PC-9 (cell line): ENCODE measurements at regions not wholly inside any gene's neighbourhood (a gene's known extent, or its start where the extent isn't known, plus 50 kb on each side); places are given as distances from the start of the nearest gene placed in this dataset.

Experiments used
- BruUV-seq: library from RNA; stranded (reverse); fragments of 400-500 nt; replicated peaks from 2 replicates; lab custom pipeline; 2021; lab: Mats Ljungman, UMichigan
- CTCF ChIA-PET: fragments of 300-600 bp; sonication (Branson Sonifier 250); formaldehyde crosslinking; loops from one replicate; lab custom pipeline; 2022; ENCODE audit warnings: antibody characterized with exemption; lab: Charles Lee
- POLR2A ChIA-PET: fragments of 300-600 bp; sonication (Branson Sonifier 250); formaldehyde crosslinking; loops from one replicate; lab custom pipeline; 2022; ENCODE audit warnings: antibody characterized with exemption; ENCODE audit not compliant: unreplicated experiment; lab: Charles Lee
- DNase-seq, 2 experiments: peaks; one replicate each; pipeline versions ENCODE4 v3.0.0 to v3.0.0-alpha.2; 2015 to 2022; ENCODE audit warnings: mixed read lengths in 1 of 2
- H2AFZ ChIP-seq: fragments of 200-600 bp; sonication (generic); 2 replicates; pipeline ENCODE4 v1.8.1; 2017; ENCODE audit warnings: antibody characterized with exemption
- H3F3A ChIP-seq: fragments of 200-600 bp; sonication (generic); 2 replicates; pipeline ENCODE4 v1.8.1; 2017; ENCODE audit warnings: antibody characterized with exemption, mild to moderate bottlenecking, low read depth; ENCODE audit not compliant: insufficient read depth
- H3K27ac ChIP-seq: fragments of 200-600 bp; sonication (generic); 2 replicates; pipeline ENCODE4 v1.6.1; 2016; ENCODE audit warnings: mixed run types
- H3K27me3 ChIP-seq: fragments of 200-600 bp; sonication (generic); 2 replicates; pipeline ENCODE4 v1.6.1; 2016; ENCODE audit warnings: low read depth, mixed run types; ENCODE audit not compliant: insufficient read depth
- H3K36me3 ChIP-seq: fragments of 200-600 bp; sonication (generic); 2 replicates; pipeline ENCODE4 v1.6.1; 2016; ENCODE audit warnings: low read depth, mixed run types
- H3K4me1 ChIP-seq: fragments of 200-600 bp; sonication (generic); replicated peaks from 2 replicates; pipeline ENCODE4 v1.6.1; 2016; ENCODE audit warnings: mixed run types; ENCODE audit not compliant: insufficient read depth
- H3K4me2 ChIP-seq: fragments of 200-600 bp; sonication (generic); 2 replicates; pipeline ENCODE4 v1.6.1; 2017; ENCODE audit warnings: mixed run types
- H3K4me3 ChIP-seq: fragments of 200-600 bp; sonication (generic); 2 replicates; pipeline ENCODE4 v1.6.1; 2016; ENCODE audit warnings: mixed run types
- H3K79me2 ChIP-seq: fragments of 200-600 bp; sonication (generic); 2 replicates; pipeline ENCODE4 v1.6.1; 2017; ENCODE audit warnings: low read depth, mixed run types
- H3K9me2 ChIP-seq: fragments of 200-600 bp; sonication (generic); 2 replicates; pipeline ENCODE4 v1.8.1; 2017; ENCODE audit warnings: mild to moderate bottlenecking; ENCODE audit not compliant: insufficient read depth
- H3K9me3 ChIP-seq: fragments of 200-600 bp; sonication (generic); 2 replicates; pipeline ENCODE4 v1.8.1; 2016; ENCODE audit warnings: low read depth; ENCODE audit not compliant: insufficient read depth
- H4K20me1 ChIP-seq: fragments of 200-600 bp; sonication (generic); 2 replicates; pipeline ENCODE4 v1.8.1; 2017; ENCODE audit not compliant: insufficient read depth
- EZH2 ChIP-seq: fragments of 200-600 bp; sonication (generic); IDR thresholded peaks from 2 replicates; pipeline ENCODE4 v1.8.0; 2017; ENCODE audit warnings: antibody characterized with exemption, low read depth
- intact Hi-C: fragments of 100-400 bp; cut with micrococcal nuclease; formaldehyde crosslinking; loops from one replicate; pipeline ENCODE4 v1.10.0; 2022; ENCODE audit not compliant: unreplicated experiment
- TF ChIP-seq, protein P1 (sequence below): fragments of 200-600 bp; sonication (generic); conservative IDR thresholded peaks from 2 replicates; pipeline ENCODE4 v1.6.1; 2017; ENCODE audit warnings: mixed run types, antibody characterized with exemption, mild to moderate bottlenecking, moderate library complexity

DNA sequence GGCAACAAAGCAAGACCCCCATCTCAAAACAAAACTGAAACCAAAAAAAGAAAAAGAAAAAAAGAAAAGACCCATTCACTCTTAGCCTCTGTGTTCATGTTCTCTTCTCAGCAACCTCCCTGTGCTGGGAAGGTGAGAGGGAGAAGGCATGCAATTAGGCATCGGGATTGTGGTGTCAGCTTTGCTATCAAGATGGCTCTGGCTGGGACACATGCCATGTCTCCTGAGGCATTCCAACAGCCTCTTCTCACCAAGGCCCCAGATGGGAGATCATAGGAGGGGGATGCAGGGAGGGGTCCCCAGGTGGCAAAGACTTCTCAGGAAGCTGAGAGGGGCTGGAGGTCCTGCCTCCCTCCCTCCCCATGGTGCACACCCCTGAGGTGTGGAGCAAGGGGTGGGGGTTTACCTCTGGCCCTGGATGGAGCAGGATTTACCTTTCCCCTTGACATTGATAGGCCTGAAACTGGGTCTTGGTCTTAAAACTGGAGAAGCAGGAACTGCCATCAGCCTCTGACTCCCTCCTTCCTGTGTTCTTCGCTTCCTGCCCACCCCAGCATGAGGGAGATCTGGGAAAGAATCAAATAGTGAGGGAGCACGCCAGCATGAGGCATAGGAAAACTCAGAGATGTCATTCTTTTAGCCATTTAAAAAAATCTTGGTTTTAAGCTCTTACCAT lies 96.2 kb upstream of the DUSP5 start:
- BruUV-seq = no TSS peak
- no peak overlapping the region for H3K4me3 ChIP-seq
- H3K36me3 ChIP-seq = no peaks in the 10 kb centered on the region
- DNase-seq = no peak
- H3K79me2 ChIP-seq = no peaks in the 10 kb centered on the region
- ChIA-PET POLR2A (no interaction called here), CTCF (interaction anchor here (0.6 kb wide), 1 partner anchor 34 kb away, joined by 3 read pairs; no protein-coding TSS in a partner anchor)
- peaks cover 59% of the 10 kb centered on the region for H3K4me1 ChIP-seq
- no peak overlapping the region for H2AFZ ChIP-seq
- H3K9me2 ChIP-seq = no peaks in the 10 kb centered on the region
- H3K27ac ChIP-seq = no peak overlapping the region
- H3K27me3 ChIP-seq = no peaks in the 10 kb centered on the region
- no peaks in the 10 kb centered on the region for H4K20me1 ChIP-seq
- peaks cover 32% of the 10 kb centered on the region for H3F3A ChIP-seq
- TF ChIP-seq, protein P1, sequence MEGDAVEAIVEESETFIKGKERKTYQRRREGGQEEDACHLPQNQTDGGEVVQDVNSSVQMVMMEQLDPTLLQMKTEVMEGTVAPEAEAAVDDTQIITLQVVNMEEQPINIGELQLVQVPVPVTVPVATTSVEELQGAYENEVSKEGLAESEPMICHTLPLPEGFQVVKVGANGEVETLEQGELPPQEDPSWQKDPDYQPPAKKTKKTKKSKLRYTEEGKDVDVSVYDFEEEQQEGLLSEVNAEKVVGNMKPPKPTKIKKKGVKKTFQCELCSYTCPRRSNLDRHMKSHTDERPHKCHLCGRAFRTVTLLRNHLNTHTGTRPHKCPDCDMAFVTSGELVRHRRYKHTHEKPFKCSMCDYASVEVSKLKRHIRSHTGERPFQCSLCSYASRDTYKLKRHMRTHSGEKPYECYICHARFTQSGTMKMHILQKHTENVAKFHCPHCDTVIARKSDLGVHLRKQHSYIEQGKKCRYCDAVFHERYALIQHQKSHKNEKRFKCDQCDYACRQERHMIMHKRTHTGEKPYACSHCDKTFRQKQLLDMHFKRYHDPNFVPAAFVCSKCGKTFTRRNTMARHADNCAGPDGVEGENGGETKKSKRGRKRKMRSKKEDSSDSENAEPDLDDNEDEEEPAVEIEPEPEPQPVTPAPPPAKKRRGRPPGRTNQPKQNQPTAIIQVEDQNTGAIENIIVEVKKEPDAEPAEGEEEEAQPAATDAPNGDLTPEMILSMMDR = no peak
- no peak for TF ChIP-seq EZH2
- no peaks in the 10 kb centered on the region for H3K9me3 ChIP-seq
- intact Hi-C loops = no loop called here
- no peak overlapping the region for H3K4me2 ChIP-seq

DNA sequence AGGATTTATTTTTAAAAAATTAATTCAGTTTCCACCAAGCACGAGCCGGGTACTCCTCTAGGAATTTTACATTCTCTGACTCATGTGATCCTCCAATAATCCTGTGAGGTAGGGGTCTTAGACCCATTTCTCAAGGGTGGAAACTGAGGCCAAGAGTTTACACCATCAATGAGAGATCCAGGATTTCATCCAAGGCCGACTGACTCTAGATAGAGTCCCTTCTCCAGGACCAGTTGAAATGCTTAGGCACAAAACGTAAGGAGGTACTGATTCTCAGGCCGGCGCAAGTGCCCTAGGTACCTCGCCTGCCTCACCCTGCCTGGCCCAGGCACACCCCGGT lies 95.7 kb upstream of the DUSP5 start:
- POLR2A ChIA-PET = no interaction called here
- H3F3A ChIP-seq = peaks cover 27% of the 10 kb centered on the region
- no peaks in the 10 kb centered on the region for H3K27me3 ChIP-seq
- no peak for TF ChIP-seq EZH2
- TF ChIP-seq, protein P1 = no peak
- no peaks in the 10 kb centered on the region for H3K36me3 ChIP-seq
- no peak for DNase-seq
- no peaks in the 10 kb centered on the region for H3K9me2 ChIP-seq
- no peak overlapping the region for H3K4me3 ChIP-seq
- H3K27ac ChIP-seq = no peak overlapping the region
- intact Hi-C loops = no loop called here
- H3K4me2 ChIP-seq = no peak overlapping the region
- peaks cover 1% of the 10 kb centered on the region; the same call in 1 of the 2 replicates for H3K79me2 ChIP-seq
- no peak overlapping the region for H2AFZ ChIP-seq
- BruUV-seq = no TSS peak
- CTCF ChIA-PET = interaction anchor here (0.7 kb wide), 1 partner anchor 96 kb away, joined by 3 read pairs; no protein-coding TSS in a partner anchor
- H3K9me3 ChIP-seq = no peaks in the 10 kb centered on the region
- H3K4me1 ChIP-seq = peaks cover 59% of the 10 kb centered on the region
- no peaks in the 10 kb centered on the region for H4K20me1 ChIP-seq

DNA sequence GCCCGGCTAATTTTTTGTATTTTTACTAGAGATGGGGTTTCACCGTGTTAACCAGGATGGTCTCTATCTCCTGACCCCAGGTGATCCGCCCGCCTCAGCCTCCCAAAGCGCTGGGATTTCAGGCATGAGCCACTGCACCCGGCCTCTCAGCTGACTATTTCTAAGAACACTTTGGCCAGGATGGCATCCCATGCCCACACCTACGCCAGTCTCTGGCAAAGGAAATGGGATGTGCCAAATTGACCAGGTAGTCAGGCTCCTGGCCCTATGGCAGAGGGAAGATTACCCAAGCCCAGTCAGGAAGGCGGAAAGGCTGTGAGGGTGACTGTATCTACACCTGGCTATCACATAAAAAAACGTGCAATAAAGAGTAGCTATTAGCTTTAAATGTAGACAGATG lies 94.1 kb upstream of the DUSP5 start:
- intact Hi-C loops = no loop called here
- Histone ChIP-seq H4K20me1 (no peaks in the 10 kb centered on the region), H3K9me3 (no peaks in the 10 kb centered on the region), H3K4me3 (no peak overlapping the region), H3K79me2 (peaks cover 6% of the 10 kb centered on the region; the same call in 1 of the 2 replicates), H3K27ac (no peak overlapping the region), H3K4me2 (no peak overlapping the region), H3K9me2 (no peaks in the 10 kb centered on the region), H3K4me1 (peaks cover 58% of the 10 kb centered on the region), H3K27me3 (no peaks in the 10 kb centered on the region), H3K36me3 (no peaks in the 10 kb centered on the region), H2AFZ (no peak overlapping the region), H3F3A (peaks cover 24% of the 10 kb centered on the region)
- TF ChIP-seq, protein P1 = no peak
- no peak for TF ChIP-seq EZH2
- POLR2A ChIA-PET = interaction anchor here (0.5 kb wide), 1 partner anchor 17 kb away, joined by 10 read pairs; no protein-coding TSS in a partner anchor
- BruUV-seq = no TSS peak
- DNase-seq = no peak
- CTCF ChIA-PET = no interaction called here
